HEK293T (cell line): ENCODE measurements at regions not wholly inside any gene's neighbourhood (a gene's known extent, or its start where the extent isn't known, plus 50 kb on each side); places are given as distances from the start of the nearest gene placed in this dataset.

Source experiments
- ARNT ChIP-seq: fragments of 450-650 bp; IDR thresholded peaks from 2 replicates; pipeline ENCODE4 v1.6.1; 2017; ENCODE audit warnings: mild to moderate bottlenecking
- FOXA1 ChIP-seq: fragments of 450-650 bp; IDR thresholded peaks from 2 replicates; pipeline ENCODE4 v1.6.1; 2016; ENCODE audit warnings: mild to moderate bottlenecking
- FOXM1 ChIP-seq: fragments of 450-650 bp; IDR thresholded peaks from 2 replicates; pipeline ENCODE4 v1.6.1; 2017; ENCODE audit warnings: mild to moderate bottlenecking, borderline replicate concordance
- NFRKB ChIP-seq: fragments of 450-650 bp; IDR thresholded peaks from 2 replicates; pipeline ENCODE4 v1.6.1; 2016; ENCODE audit warnings: mild to moderate bottlenecking, moderate library complexity
- PKNOX1 ChIP-seq: fragments of 450-650 bp; IDR thresholded peaks from 2 replicates; pipeline ENCODE4 v1.6.1; 2016
- SUZ12 ChIP-seq: fragments of 450-650 bp; IDR thresholded peaks from 2 replicates; pipeline ENCODE4 v1.6.1; 2016; ENCODE audit warnings: mild to moderate bottlenecking
- TARDBP ChIP-seq: fragments of 450-650 bp; IDR thresholded peaks from 2 replicates; pipeline ENCODE4 v1.6.1; 2016

- no peak for TF ChIP-seq ARNT
- no peak for TF ChIP-seq PKNOX1
- TF ChIP-seq FOXM1 = no peak
- no peak for TF ChIP-seq TARDBP
- no peak for TF ChIP-seq FOXA1
- no peak for TF ChIP-seq SUZ12
- no peak for TF ChIP-seq NFRKB
Observed at GRCh38 chr3:164604687-164605086, 473.6 kb downstream of the SI start.
